ENCODE measurements at regions not wholly inside any gene's neighbourhood (a gene's known extent, or its start where the extent isn't known, plus 50 kb on each side); places are given as distances from the start of the nearest gene placed in this dataset.

- TF ChIP-seq, protein P1, sequence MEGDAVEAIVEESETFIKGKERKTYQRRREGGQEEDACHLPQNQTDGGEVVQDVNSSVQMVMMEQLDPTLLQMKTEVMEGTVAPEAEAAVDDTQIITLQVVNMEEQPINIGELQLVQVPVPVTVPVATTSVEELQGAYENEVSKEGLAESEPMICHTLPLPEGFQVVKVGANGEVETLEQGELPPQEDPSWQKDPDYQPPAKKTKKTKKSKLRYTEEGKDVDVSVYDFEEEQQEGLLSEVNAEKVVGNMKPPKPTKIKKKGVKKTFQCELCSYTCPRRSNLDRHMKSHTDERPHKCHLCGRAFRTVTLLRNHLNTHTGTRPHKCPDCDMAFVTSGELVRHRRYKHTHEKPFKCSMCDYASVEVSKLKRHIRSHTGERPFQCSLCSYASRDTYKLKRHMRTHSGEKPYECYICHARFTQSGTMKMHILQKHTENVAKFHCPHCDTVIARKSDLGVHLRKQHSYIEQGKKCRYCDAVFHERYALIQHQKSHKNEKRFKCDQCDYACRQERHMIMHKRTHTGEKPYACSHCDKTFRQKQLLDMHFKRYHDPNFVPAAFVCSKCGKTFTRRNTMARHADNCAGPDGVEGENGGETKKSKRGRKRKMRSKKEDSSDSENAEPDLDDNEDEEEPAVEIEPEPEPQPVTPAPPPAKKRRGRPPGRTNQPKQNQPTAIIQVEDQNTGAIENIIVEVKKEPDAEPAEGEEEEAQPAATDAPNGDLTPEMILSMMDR (conservative IDR thresholded peaks at IDR 0.05 in 1 of 2, IDR thresholded peaks at IDR 0.05 in 1 of 2; ENCODE audit: low read depth in 1 of 2, low read length in 2 of 2): no peak
- TF ChIP-seq EZH2 (IDR thresholded peaks at IDR 0.05; ENCODE audit: low read length, missing control alignments): no peak
Observed at GRCh38 chr5:18551716-18552115, 917.5 kb downstream of the TAF11L14 start.
